ENCODE measurements at regions not wholly inside any gene's neighbourhood (a gene's known extent, or its start where the extent isn't known, plus 50 kb on each side); places are given as distances from the start of the nearest gene placed in this dataset.

DNA sequence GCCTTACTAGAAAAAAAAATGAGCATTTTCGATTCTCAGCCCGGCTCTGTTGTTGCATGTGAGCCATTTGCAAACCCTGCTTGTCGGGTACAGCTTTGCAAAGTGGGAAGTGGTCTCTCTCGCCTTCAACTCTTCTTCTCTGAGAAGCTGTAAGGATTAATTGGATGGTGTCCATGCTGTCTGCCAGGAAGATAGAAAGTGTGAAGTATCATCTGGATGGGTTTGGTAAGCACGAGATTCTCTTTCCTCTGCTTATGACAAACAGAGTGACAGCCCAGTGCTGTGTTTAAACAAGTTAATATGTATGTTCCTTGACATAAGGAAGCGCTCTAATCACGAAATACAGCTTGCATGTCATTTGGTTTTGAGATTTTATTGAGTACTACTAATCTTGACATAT lies 109.1 kb upstream of the SPATA31D4 start:
- Histone ChIP-seq H2AFZ (ENCODE audit: low read depth, low read length) (no peak overlapping the region), H3K27me3 (ENCODE audit: control insufficient read depth in 2 of 2, insufficient read depth in 2 of 2, low read length in 2 of 2) (no peaks in the 10 kb centered on the region), H3K4me3 (no peak overlapping the region), H3K9ac (ENCODE audit: insufficient read depth in 1 of 2, low read depth in 2 of 2, low read length in 2 of 2) (no peak overlapping the region), H3K9me3 (replicated peaks; ENCODE audit: control insufficient read depth, insufficient read depth, low read depth, low read length) (no peaks in the 10 kb centered on the region), H3K36me3 (ENCODE audit: control insufficient read depth, insufficient read depth, low read length) (no peaks in the 10 kb centered on the region), H3K9me1 (ENCODE audit: control insufficient read depth, insufficient read depth, low read length) (no peaks in the 10 kb centered on the region), H3K27ac (ENCODE audit: extremely low read depth, low read depth, low read length) (no peak overlapping the region), H3K79me2 (ENCODE audit: control insufficient read depth, insufficient read depth, low read length) (no peaks in the 10 kb centered on the region), H3K4me1 (replicated peaks in 1 of 2; ENCODE audit: control insufficient read depth in 2 of 2, insufficient read depth in 2 of 2, low read length in 2 of 2) (no peaks in the 10 kb centered on the region), H3K4me2 (ENCODE audit: insufficient read depth, low read length) (no peak overlapping the region), H4K20me1 (replicated peaks; ENCODE audit: control insufficient read depth, insufficient read depth, low read length) (no peaks in the 10 kb centered on the region)
- BruUV-seq (replicated peaks) = no TSS peak
- TF ChIP-seq HIVEP1 (CRISPR knock-in tag; IDR thresholded peaks at IDR 0.05) = no peak
- TF ChIP-seq FOXK1 (CRISPR knock-in tag; IDR thresholded peaks at IDR 0.05; ENCODE audit: borderline replicate concordance) = no peak
- no peak for TF ChIP-seq NUFIP1 (IDR thresholded peaks at IDR 0.05; ENCODE audit: partially characterized antibody)
- TF ChIP-seq, protein P1, sequence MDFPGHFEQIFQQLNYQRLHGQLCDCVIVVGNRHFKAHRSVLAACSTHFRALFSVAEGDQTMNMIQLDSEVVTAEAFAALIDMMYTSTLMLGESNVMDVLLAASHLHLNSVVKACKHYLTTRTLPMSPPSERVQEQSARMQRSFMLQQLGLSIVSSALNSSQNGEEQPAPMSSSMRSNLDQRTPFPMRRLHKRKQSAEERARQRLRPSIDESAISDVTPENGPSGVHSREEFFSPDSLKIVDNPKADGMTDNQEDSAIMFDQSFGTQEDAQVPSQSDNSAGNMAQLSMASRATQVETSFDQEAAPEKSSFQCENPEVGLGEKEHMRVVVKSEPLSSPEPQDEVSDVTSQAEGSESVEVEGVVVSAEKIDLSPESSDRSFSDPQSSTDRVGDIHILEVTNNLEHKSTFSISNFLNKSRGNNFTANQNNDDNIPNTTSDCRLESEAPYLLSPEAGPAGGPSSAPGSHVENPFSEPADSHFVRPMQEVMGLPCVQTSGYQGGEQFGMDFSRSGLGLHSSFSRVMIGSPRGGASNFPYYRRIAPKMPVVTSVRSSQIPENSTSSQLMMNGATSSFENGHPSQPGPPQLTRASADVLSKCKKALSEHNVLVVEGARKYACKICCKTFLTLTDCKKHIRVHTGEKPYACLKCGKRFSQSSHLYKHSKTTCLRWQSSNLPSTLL (IDR thresholded peaks at IDR 0.05) = no peak
- TF ChIP-seq, protein P2, sequence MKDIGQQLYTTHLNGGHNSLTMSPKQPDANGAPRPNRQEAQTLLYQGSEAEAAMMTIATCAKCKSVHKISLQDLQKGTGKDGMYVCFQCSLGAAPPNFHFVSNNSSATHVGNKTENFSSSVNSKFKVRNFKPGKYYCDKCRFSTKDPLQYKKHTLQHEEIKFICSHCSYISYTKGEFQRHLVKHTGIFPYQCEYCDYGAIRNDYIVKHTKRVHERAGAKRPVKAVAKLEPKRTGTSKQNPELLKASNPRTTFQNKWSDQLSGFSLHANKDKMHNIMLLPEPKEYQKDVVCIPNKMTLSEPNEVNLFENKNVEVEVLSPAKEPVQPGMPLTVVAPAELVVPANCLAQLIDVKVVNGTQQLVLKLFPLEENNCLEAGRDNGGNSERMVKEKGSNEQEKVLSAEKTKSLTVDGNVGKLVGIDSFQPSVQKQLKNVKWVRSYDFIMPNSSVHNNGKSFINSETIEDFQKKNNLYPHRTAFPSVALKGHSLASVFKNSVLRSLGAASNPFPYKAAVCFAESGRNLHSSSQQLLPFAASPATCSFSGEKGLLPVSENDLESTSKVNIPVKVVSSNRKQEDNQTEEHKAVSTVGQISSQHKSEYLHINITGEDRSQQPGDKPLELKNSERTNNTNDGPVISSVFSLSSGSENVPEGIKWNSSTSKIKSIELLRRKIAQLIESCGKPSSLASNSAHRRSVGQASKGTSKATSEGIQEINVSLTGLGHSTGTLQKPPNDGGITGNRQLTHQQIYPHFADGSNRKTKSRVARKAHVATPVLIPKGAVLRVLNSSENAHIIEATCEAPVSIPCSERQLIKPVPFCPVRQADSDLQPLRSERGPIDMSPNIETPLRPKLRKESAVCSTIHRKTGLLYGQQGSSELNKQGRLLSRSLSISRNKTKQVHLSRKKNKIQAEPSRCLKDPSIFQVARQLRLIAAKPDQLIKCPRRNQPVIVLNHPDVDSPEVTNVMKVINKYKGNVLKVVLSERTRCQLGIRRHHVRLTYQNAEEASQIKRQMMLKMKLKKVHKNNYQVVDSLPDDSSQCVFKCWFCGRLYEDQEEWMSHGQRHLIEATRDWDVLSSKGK (CRISPR knock-in tag; IDR thresholded peaks at IDR 0.05) = no peak
- no peak for TF ChIP-seq KAT7 (CRISPR knock-in tag; IDR thresholded peaks at IDR 0.05; ENCODE audit: borderline replicate concordance)
- no peak for TF ChIP-seq ZNF766 (CRISPR knock-in tag; conservative IDR thresholded peaks at IDR 0.05)
- TF ChIP-seq ZNF695 (CRISPR knock-in tag; IDR thresholded peaks at IDR 0.05) = no peak
- ATAC-seq (no peak), DNase-seq (ENCODE audit: extremely low read depth in 1 of 4, low spot score in 3 of 4) (no peak), FAIRE-seq (no peak)
- ChIA-PET POLR2A (no interaction called here), CTCF (ENCODE audit: low intra/inter-chr PET ratio) (no interaction called here)
- in situ Hi-C loops (cut with MboI) (no loop called here), intact Hi-C loops (cut with micrococcal nuclease) (no loop called here)
- WGBS (ENCODE audit: insufficient coverage, low coverage, missing lambda C conversion rate) = 0% methylated on average over 6 of the region's 7 CpGs

All from K562 (cell line).